SK-N-MC (cell line): ENCODE measurements at regions not wholly inside any gene's neighbourhood (a gene's known extent, or its start where the extent isn't known, plus 50 kb on each side); places are given as distances from the start of the nearest gene placed in this dataset.
"Not testable (repeated sequence)": the region's sequence is repeated elsewhere in the genome, so short reads cannot be mapped to it uniquely, and the experiment has no call there.

ENCODE experiments used
- DNase-seq: peaks from one replicate; pipeline ENCODE4 v3.0.0-alpha.2; 2011; ENCODE audit warnings: low read depth, low spot score
- H3K27ac ChIP-seq: fragments of 200-600 bp; sonication (generic); 2 replicates; pipeline ENCODE4 v1.5.1; 2016; ENCODE audit warnings: mixed run types
- H3K36me3 ChIP-seq: fragments of 200-600 bp; sonication (generic); 2 replicates; pipeline ENCODE4 v1.6.1; 2017; ENCODE audit warnings: antibody characterized with exemption, low read length, mixed read lengths; ENCODE audit not compliant: insufficient read depth
- H3K4me3 ChIP-seq: fragments of 200-600 bp; sonication (generic); 2 replicates; pipeline ENCODE4 v1.5.1; 2016
- H3K9ac ChIP-seq: fragments of 200-600 bp; sonication (generic); 2 replicates; pipeline ENCODE4 v1.8.0; 2017; ENCODE audit warnings: mixed run types, mixed read lengths; ENCODE audit not compliant: insufficient read length
- H3K9me3 ChIP-seq: fragments of 200-600 bp; sonication (generic); 2 replicates; pipeline ENCODE4 v1.6.1; 2017; ENCODE audit warnings: low read depth, mild to moderate bottlenecking, antibody characterized with exemption, low read length, moderate library complexity, mixed read lengths
- EZH2 ChIP-seq: fragments of 200-600 bp; sonication (generic); IDR thresholded peaks from one replicate; pipeline ENCODE4 v1.6.1; 2017; ENCODE audit warnings: antibody characterized with exemption
- FOXP2 ChIP-seq: optimal IDR thresholded peaks from 2 replicates; pipeline ENCODE3; 2011; ENCODE audit warnings: mild to moderate bottlenecking, moderate library complexity; ENCODE audit not compliant: insufficient read depth; ENCODE audit errors: extremely low read length, control extremely low read depth
- POLR2AphosphoS5 ChIP-seq: IDR thresholded peaks from 2 replicates; pipeline ENCODE4 v1.6.1; 2012; ENCODE audit warnings: mild to moderate bottlenecking, low read depth, low read length, borderline replicate concordance

- H3K9me3 ChIP-seq = no peaks in the 10 kb centered on the region
- H3K27ac ChIP-seq = no peak overlapping the region
- no peak overlapping the region for H3K9ac ChIP-seq
- H3K4me3 ChIP-seq = no peak overlapping the region
- TF ChIP-seq EZH2 = no peak
- no peak for DNase-seq
- no peaks in the 10 kb centered on the region for H3K36me3 ChIP-seq
Observed at GRCh38 chr6:140353536-140353935, 979.1 kb upstream of the CITED2 start.

DNA sequence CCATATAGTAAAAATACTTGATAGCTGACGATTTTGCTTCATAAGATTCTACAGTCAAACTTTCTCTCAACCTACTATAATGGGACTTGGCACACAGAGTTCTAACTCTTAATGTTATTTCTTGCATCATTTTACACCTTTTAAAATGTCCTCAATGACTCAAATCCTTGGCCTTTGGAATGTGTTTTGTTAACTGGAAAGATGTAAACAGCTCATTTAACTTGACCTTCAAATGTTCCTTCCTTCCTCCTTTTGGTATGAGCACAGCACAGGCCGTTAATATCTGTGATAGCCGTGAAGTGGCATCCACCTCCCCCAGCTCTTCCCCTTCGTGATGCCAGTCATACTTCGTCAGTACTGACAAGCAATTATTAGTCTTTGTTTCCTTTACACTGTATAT is 972.0 kb upstream of the CITED2 start:
- H3K9me3 ChIP-seq = no peaks in the 10 kb centered on the region
- DNase-seq = no peak
- no peak overlapping the region for H3K4me3 ChIP-seq

DNA sequence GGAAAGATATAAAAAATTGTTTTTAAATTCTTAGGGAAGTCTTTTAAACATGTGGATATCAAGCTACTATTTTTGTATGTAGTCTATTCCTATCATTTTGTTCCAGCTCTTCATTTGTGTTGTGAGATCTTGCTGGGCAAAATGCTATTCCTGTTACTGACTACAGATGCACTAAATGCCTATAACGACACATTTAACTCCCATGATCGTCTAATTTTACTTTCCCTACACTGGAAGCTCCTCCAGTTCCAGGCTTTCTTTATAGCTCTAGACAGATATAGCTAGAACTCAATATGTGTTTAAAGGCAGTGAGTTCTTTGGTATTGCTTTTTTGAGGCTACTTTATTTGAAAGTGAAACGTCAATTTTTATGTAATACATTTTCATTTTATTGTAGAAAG is 971.5 kb upstream of the CITED2 start:
- TF ChIP-seq EZH2 (no peak), FOXP2 (no peak)
- Histone ChIP-seq H3K9ac (no peak overlapping the region), H3K9me3 (no peaks in the 10 kb centered on the region), H3K4me3 (no peak overlapping the region), H3K36me3 (no peaks in the 10 kb centered on the region), H3K27ac (no peak overlapping the region)
- no peak for DNase-seq

More for the DNA sequence above, 972.0 kb upstream of the CITED2 start:
- Histone ChIP-seq H3K27ac (no peak overlapping the region), H3K9ac (no peak overlapping the region), H3K36me3 (no peaks in the 10 kb centered on the region)
- TF ChIP-seq EZH2 (no peak), POLR2AphosphoS5 (no peak), FOXP2 (no peak)

DNA sequence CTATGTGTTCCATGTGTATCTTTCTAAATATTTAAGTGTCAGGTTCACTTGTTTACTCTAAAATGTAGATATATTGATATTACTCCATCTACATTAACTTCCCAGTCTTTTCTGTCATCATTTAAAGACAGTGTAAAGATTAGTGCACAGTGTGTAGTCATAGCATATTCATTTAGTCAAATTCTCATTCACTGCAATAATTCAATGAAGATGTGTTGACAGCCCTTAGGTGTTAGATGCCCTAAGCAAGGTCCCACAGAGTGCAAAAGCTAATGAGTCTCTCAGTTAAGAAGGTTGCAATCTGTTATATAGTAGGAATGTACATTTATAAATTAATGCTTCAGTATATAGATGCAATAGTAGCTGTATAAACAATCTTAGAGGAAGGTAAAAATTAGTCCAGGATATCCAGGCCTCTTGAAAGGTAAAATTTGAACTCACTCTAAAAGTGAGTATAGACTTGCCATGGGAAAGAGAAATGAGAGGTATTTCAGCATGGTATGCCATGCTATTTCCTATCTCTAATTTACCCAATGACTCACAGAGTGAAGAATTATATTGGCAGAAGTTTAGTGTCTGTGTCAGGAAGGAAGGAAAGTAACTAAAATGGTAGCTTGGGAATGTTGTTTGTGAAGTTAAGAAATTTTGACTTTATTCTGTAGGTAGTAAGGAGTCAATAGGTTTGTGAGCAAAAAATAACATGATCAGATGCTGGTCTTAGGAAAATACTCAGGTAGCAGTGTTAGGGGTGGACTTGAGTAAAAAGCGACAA is 969.9 kb upstream of the CITED2 start:
- DNase-seq = no peak
- Histone ChIP-seq H3K4me3 (no peak overlapping the region), H3K36me3 (no peaks in the 10 kb centered on the region), H3K9me3 (no peaks in the 10 kb centered on the region), H3K27ac (no peak overlapping the region), H3K9ac (no peak overlapping the region)
- TF ChIP-seq FOXP2 = no peak
- no peak for TF ChIP-seq POLR2AphosphoS5
- TF ChIP-seq EZH2 = no peak

DNA sequence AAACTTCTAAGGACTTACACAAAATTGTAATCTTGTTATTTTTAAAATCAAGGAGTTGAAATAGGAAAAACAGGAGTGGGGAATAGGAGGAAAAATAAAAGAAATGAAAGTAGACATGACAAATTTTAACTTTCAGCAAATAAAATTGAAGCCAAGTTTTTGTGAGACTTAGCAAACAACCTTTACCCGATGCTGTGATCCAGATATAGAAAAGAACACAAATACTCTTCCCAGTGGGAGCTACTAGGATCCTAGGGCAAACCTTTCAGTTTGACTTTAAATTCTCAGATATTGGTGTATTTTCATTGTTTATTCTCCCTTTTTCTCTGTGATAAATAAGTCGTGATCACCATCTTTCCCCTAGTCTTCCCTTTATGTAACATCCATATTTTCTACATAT is 968.7 kb upstream of the CITED2 start:
- no peak for DNase-seq
- no peak overlapping the region for H3K27ac ChIP-seq
- H3K9ac ChIP-seq = no peak overlapping the region
- H3K36me3 ChIP-seq = no peaks in the 10 kb centered on the region
- H3K9me3 ChIP-seq = no peaks in the 10 kb centered on the region
- H3K4me3 ChIP-seq = no peak overlapping the region
- TF ChIP-seq FOXP2 = no peak
- TF ChIP-seq EZH2 = no peak

DNA sequence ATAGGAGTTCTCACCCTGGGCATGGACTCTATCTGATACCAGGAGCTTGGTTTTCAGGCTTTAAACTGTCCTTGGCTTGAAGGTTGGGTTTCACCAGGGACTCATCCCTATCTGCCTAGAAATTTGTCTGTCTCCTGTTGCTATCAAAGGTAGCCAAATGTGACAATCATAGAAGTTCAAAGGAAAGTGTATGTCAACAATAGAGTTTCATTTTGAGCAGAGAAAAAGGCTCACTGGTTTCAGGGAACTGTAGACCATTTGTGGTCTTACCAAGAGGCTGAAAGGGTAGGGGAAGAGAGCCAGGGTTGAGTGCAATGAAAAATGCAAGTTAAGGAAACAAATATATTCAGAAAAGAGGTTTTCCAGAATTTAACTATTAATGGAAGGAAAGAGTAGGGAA is 966.8 kb upstream of the CITED2 start:
- no peak overlapping the region for H3K27ac ChIP-seq
- H3K9ac ChIP-seq = no peak overlapping the region
- H3K9me3 ChIP-seq = no peaks in the 10 kb centered on the region
- TF ChIP-seq EZH2 (no peak), FOXP2 (no peak), POLR2AphosphoS5 (no peak)
- no peak for DNase-seq
- no peaks in the 10 kb centered on the region for H3K36me3 ChIP-seq
- no peak overlapping the region for H3K4me3 ChIP-seq

GRCh38 chr6:140340795-140341194 is 966.3 kb upstream of the CITED2 start:
- no peak overlapping the region for H3K27ac ChIP-seq
- no peaks in the 10 kb centered on the region for H3K36me3 ChIP-seq
- TF ChIP-seq FOXP2 = no peak
- no peak for TF ChIP-seq POLR2AphosphoS5
- no peak for TF ChIP-seq EZH2
- H3K9me3 ChIP-seq = no peaks in the 10 kb centered on the region
- no peak for DNase-seq
- H3K9ac ChIP-seq = no peak overlapping the region
- no peak overlapping the region for H3K4me3 ChIP-seq

GRCh38 chr6:140339084-140339483 is 964.6 kb upstream of the CITED2 start:
- H3K4me3 ChIP-seq, H3K9ac ChIP-seq, H3K36me3 ChIP-seq, H3K27ac ChIP-seq, DNase-seq, H3K9me3 ChIP-seq: not testable (repeated sequence)

DNA sequence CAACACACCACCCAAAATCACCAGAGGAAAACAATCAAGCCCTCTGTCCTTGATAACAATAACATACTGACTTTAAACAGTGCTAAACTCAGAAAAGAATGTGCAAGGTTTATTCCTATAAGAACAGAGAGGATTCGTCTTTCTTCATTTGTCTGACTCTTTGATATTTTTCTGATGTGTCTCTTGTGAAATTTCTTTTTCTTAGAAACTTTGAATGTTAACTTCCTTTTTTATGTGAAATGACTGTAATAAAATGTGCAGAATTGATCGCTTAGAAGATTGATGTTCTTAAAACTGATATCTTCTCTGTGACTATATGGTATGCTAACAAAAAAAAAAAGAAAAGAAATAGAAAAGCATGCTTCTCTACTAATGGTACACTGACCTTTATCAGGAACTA is 947.4 kb upstream of the CITED2 start:
- H3K4me3 ChIP-seq = no peak overlapping the region
- no peaks in the 10 kb centered on the region for H3K36me3 ChIP-seq
- TF ChIP-seq POLR2AphosphoS5 = no peak
- no peak for TF ChIP-seq EZH2
- TF ChIP-seq FOXP2 = no peak
- H3K9me3 ChIP-seq = no peaks in the 10 kb centered on the region
- no peak overlapping the region for H3K27ac ChIP-seq
- no peak for DNase-seq
- no peak overlapping the region for H3K9ac ChIP-seq
